ENCODE measurements at regions not wholly inside any gene's neighbourhood (a gene's known extent, or its start where the extent isn't known, plus 50 kb on each side); places are given as distances from the start of the nearest gene placed in this dataset.
A peak's percentile ranks its signal among the peaks of the same experiment; 100 is the strongest.

- TF ChIP-seq CTCF (optimal IDR thresholded peaks at IDR 0.05 in 1 of 3, IDR thresholded peaks at IDR 0.05 in 1 of 3, conservative IDR thresholded peaks at IDR 0.05 in 1 of 3; ENCODE audit: extremely low read depth in 1 of 3, insufficient read depth in 2 of 3, low read length in 3 of 3) (peak in 2 of 3 experiments; percentile 15 to 30), EZH2 (IDR thresholded peaks at IDR 0.05; ENCODE audit: low read length) (no peak)
Observed at GRCh38 chr3:174620138-174620537, 239.0 kb upstream of the NAALADL2 start.

Data from keratinocyte (primary cell).